HEK293 (cell line): ENCODE measurements at regions not wholly inside any gene's neighbourhood (a gene's known extent, or its start where the extent isn't known, plus 50 kb on each side); places are given as distances from the start of the nearest gene placed in this dataset.

ENCODE experiments used
- BCL11A ChIP-seq: fragments of 450-650 bp; formaldehyde crosslinking; IDR thresholded peaks from 2 replicates; pipeline ENCODE4 v1.5.1; 2016; ENCODE audit warnings: low read depth, missing biosample characterization, missing genetic modification characterization
- TRIM28 ChIP-seq: IDR thresholded peaks from 2 replicates; pipeline ENCODE4 v1.6.1; 2011; ENCODE audit warnings: low read length, control low read depth, borderline replicate concordance
- ZNF10 ChIP-seq: fragments of 450-650 bp; formaldehyde crosslinking; IDR thresholded peaks from 2 replicates; pipeline ENCODE4 v1.5.1; 2017; ENCODE audit warnings: missing biosample characterization, missing genetic modification characterization
- ZNF311 ChIP-seq: fragments of 450-650 bp; formaldehyde crosslinking; IDR thresholded peaks from 2 replicates; pipeline ENCODE4 v1.5.1; 2017; ENCODE audit warnings: missing biosample characterization, missing genetic modification characterization, borderline replicate concordance
- TF ChIP-seq, protein P1 (sequence below): fragments of 450-650 bp; formaldehyde crosslinking; IDR thresholded peaks from 2 replicates; pipeline ENCODE4 v1.5.1; 2016; ENCODE audit warnings: missing biosample characterization, missing genetic modification characterization
- TF ChIP-seq, protein P2 (sequence below): fragments of 450-650 bp; formaldehyde crosslinking; IDR thresholded peaks from 2 replicates; pipeline ENCODE4 v1.5.1; 2016; ENCODE audit warnings: missing biosample characterization, missing genetic modification characterization
- TF ChIP-seq, protein P3 (sequence below): fragments of 450-650 bp; formaldehyde crosslinking; IDR thresholded peaks from 2 replicates; pipeline ENCODE4 v1.5.1; 2016; ENCODE audit warnings: missing biosample characterization, missing genetic modification characterization
- TF ChIP-seq, protein P4 (sequence below): fragments of 450-650 bp; formaldehyde crosslinking; IDR thresholded peaks from 2 replicates; pipeline ENCODE4 v1.5.1; 2016; ENCODE audit warnings: missing biosample characterization, missing genetic modification characterization

DNA sequence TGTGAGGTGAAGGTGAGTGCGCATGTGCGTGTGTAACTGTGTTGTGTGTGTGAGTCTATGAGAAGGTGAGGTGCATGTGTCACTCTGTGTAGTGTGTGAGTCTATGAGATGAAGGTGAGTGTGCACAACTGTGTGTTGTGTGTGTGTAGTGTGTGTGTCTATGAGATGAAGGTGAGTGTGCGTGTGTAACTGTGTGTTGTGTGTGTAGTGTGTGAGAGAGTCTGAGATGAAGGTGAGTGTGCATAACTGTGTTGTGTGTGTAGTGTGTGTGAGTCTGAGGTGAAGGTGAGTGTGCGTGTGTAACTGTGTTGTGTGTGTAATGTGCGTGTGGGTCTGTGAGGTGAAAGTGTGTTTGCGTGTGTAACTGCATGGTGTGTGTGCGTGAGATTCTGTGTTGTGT lies 154.0 kb downstream of the FOXD2 start:
- TF ChIP-seq, protein P1, sequence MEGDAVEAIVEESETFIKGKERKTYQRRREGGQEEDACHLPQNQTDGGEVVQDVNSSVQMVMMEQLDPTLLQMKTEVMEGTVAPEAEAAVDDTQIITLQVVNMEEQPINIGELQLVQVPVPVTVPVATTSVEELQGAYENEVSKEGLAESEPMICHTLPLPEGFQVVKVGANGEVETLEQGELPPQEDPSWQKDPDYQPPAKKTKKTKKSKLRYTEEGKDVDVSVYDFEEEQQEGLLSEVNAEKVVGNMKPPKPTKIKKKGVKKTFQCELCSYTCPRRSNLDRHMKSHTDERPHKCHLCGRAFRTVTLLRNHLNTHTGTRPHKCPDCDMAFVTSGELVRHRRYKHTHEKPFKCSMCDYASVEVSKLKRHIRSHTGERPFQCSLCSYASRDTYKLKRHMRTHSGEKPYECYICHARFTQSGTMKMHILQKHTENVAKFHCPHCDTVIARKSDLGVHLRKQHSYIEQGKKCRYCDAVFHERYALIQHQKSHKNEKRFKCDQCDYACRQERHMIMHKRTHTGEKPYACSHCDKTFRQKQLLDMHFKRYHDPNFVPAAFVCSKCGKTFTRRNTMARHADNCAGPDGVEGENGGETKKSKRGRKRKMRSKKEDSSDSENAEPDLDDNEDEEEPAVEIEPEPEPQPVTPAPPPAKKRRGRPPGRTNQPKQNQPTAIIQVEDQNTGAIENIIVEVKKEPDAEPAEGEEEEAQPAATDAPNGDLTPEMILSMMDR (tag by site-specific recombination), result no peak
- TF ChIP-seq, protein P2, sequence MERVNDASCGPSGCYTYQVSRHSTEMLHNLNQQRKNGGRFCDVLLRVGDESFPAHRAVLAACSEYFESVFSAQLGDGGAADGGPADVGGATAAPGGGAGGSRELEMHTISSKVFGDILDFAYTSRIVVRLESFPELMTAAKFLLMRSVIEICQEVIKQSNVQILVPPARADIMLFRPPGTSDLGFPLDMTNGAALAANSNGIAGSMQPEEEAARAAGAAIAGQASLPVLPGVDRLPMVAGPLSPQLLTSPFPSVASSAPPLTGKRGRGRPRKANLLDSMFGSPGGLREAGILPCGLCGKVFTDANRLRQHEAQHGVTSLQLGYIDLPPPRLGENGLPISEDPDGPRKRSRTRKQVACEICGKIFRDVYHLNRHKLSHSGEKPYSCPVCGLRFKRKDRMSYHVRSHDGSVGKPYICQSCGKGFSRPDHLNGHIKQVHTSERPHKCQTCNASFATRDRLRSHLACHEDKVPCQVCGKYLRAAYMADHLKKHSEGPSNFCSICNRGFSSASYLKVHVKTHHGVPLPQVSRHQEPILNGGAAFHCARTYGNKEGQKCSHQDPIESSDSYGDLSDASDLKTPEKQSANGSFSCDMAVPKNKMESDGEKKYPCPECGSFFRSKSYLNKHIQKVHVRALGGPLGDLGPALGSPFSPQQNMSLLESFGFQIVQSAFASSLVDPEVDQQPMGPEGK (tag by site-specific recombination), result no peak
- no peak for TF ChIP-seq TRIM28
- no peak for TF ChIP-seq ZNF311 (tag by site-specific recombination)
- TF ChIP-seq BCL11A (tag by site-specific recombination), result no peak
- TF ChIP-seq, protein P3, sequence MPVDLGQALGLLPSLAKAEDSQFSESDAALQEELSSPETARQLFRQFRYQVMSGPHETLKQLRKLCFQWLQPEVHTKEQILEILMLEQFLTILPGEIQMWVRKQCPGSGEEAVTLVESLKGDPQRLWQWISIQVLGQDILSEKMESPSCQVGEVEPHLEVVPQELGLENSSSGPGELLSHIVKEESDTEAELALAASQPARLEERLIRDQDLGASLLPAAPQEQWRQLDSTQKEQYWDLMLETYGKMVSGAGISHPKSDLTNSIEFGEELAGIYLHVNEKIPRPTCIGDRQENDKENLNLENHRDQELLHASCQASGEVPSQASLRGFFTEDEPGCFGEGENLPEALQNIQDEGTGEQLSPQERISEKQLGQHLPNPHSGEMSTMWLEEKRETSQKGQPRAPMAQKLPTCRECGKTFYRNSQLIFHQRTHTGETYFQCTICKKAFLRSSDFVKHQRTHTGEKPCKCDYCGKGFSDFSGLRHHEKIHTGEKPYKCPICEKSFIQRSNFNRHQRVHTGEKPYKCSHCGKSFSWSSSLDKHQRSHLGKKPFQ, result no peak
- TF ChIP-seq ZNF10 (tag by site-specific recombination), result no peak
- TF ChIP-seq, protein P4, sequence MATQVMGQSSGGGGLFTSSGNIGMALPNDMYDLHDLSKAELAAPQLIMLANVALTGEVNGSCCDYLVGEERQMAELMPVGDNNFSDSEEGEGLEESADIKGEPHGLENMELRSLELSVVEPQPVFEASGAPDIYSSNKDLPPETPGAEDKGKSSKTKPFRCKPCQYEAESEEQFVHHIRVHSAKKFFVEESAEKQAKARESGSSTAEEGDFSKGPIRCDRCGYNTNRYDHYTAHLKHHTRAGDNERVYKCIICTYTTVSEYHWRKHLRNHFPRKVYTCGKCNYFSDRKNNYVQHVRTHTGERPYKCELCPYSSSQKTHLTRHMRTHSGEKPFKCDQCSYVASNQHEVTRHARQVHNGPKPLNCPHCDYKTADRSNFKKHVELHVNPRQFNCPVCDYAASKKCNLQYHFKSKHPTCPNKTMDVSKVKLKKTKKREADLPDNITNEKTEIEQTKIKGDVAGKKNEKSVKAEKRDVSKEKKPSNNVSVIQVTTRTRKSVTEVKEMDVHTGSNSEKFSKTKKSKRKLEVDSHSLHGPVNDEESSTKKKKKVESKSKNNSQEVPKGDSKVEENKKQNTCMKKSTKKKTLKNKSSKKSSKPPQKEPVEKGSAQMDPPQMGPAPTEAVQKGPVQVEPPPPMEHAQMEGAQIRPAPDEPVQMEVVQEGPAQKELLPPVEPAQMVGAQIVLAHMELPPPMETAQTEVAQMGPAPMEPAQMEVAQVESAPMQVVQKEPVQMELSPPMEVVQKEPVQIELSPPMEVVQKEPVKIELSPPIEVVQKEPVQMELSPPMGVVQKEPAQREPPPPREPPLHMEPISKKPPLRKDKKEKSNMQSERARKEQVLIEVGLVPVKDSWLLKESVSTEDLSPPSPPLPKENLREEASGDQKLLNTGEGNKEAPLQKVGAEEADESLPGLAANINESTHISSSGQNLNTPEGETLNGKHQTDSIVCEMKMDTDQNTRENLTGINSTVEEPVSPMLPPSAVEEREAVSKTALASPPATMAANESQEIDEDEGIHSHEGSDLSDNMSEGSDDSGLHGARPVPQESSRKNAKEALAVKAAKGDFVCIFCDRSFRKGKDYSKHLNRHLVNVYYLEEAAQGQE, result no peak
